22Rv1 (cell line): ENCODE measurements at regions not wholly inside any gene's neighbourhood (a gene's known extent, or its start where the extent isn't known, plus 50 kb on each side); places are given as distances from the start of the nearest gene placed in this dataset.

Experiments
- CTCF ChIP-seq: fragments of 450-650 bp; IDR thresholded peaks from 2 replicates; pipeline ENCODE4 v1.5.1; 2017; ENCODE audit warnings: mild to moderate bottlenecking
- ZFX ChIP-seq: fragments of 450-650 bp; IDR thresholded peaks from 2 replicates; pipeline ENCODE4 v1.6.1; 2017; ENCODE audit warnings: antibody characterized with exemption, borderline replicate concordance

GRCh38 chr5:129384193-129384592 lies 75.9 kb upstream of the ADAMTS19 start:
- no peak for TF ChIP-seq CTCF
- no peak for TF ChIP-seq ZFX
